CD4-positive, alpha-beta memory T cell (primary cell): ENCODE measurements at regions not wholly inside any gene's neighbourhood (a gene's known extent, or its start where the extent isn't known, plus 50 kb on each side); places are given as distances from the start of the nearest gene placed in this dataset.

Experiments
- CTCF ChIA-PET: fragments of 350-600 bp; sonication (Branson Sonifier 250); formaldehyde crosslinking; loops from one replicate; lab custom pipeline; 2021; ENCODE audit warnings: inconsistent platforms; ENCODE audit not compliant: partially characterized antibody; lab: Charles Lee
- POLR2A ChIA-PET: fragments of 350-600 bp; sonication (Branson Sonifier 250); formaldehyde crosslinking; loops from one replicate; lab custom pipeline; 2021; ENCODE audit not compliant: partially characterized antibody; lab: Charles Lee
- DNase-seq, 5 donors: peaks; one replicate each; pipeline versions ENCODE4 v3.0.0 to v3.0.0-alpha.2; 2020 to 2022; ENCODE audit warnings: mixed read lengths in 1 of 5
- H3K27ac ChIP-seq: one replicate; pipeline ENCODE4 v1.7.0; 2013; ENCODE audit warnings: low read depth, low read length
- H3K27me3 ChIP-seq: 2 replicates; pipeline ENCODE4 v1.7.0; 2013; ENCODE audit warnings: mild to moderate bottlenecking, low read length, moderate library complexity; ENCODE audit not compliant: insufficient read depth
- H3K36me3 ChIP-seq: 2 replicates; pipeline ENCODE4 v1.7.0; 2013; ENCODE audit warnings: mild to moderate bottlenecking, low read length, moderate library complexity; ENCODE audit not compliant: insufficient read depth
- H3K4me1 ChIP-seq: 2 replicates; pipeline ENCODE4 v1.7.0; 2013; ENCODE audit warnings: mild to moderate bottlenecking, low read length, moderate library complexity; ENCODE audit not compliant: insufficient read depth
- H3K4me3 ChIP-seq, 2 donors: one replicate each; pipeline ENCODE4 v1.7.0; 2013; ENCODE audit warnings: low read length in 2 of 2, mild to moderate bottlenecking in 1 of 2
- H3K9me3 ChIP-seq, 2 donors: one replicate each; pipeline ENCODE4 v1.7.0; 2013; ENCODE audit warnings: low read length in 2 of 2, control low read depth in 1 of 2; ENCODE audit not compliant: control insufficient read depth in 1 of 2
- H3K27ac Mint-ChIP-seq, 7 donors: one replicate each; pipeline ENCODE4 v1.8.0; 2020 to 2021; ENCODE audit warnings: mixed read lengths in 7 of 7, mild to moderate bottlenecking in 6 of 7, inconsistent platforms in 3 of 7, moderate library complexity in 3 of 7
- H3K27me3 Mint-ChIP-seq, 2 donors: one replicate each; pipeline ENCODE4 v1.8.0; 2020 to 2021; ENCODE audit warnings: mixed read lengths in 2 of 2
- H3K36me3 Mint-ChIP-seq, 2 donors: one replicate each; pipeline ENCODE4 v1.8.0; 2020 to 2021; ENCODE audit warnings: mixed read lengths in 2 of 2, inconsistent platforms in 1 of 2, mild to moderate bottlenecking in 1 of 2
- H3K4me1 Mint-ChIP-seq, 4 donors: one replicate each; pipeline ENCODE4 v1.8.0; 2020 to 2021; ENCODE audit warnings: mixed read lengths in 4 of 4, mild to moderate bottlenecking in 1 of 4
- H3K4me3 Mint-ChIP-seq, 8 donors: one replicate each; pipeline ENCODE4 v1.8.0; 2020 to 2021; ENCODE audit warnings: mixed read lengths in 8 of 8, mild to moderate bottlenecking in 7 of 8, moderate library complexity in 6 of 8, inconsistent platforms in 3 of 8
- H3K9me3 Mint-ChIP-seq, 8 donors: one replicate each; pipeline ENCODE4 v1.8.0; 2020 to 2021; ENCODE audit warnings: mixed read lengths in 8 of 8, mild to moderate bottlenecking in 5 of 8, inconsistent platforms in 3 of 8, moderate library complexity in 1 of 8
- intact Hi-C: fragments of 100-400 bp; cut with micrococcal nuclease; formaldehyde crosslinking; loops from one replicate; pipeline ENCODE4 v1.15.1; 2023

- no peaks in the 10 kb centered on the region for H3K27me3 Mint-ChIP-seq
- H3K27ac ChIP-seq = no peak overlapping the region
- no peaks in the 10 kb centered on the region for H3K4me1 ChIP-seq
- intact Hi-C loops = no loop called here
- no peak for DNase-seq
- no peaks in the 10 kb centered on the region for H3K9me3 ChIP-seq
- no peaks in the 10 kb centered on the region for H3K36me3 Mint-ChIP-seq
- no peak overlapping the region for H3K4me3 ChIP-seq
- ChIA-PET CTCF (no interaction called here), POLR2A (no interaction called here)
- no peaks in the 10 kb centered on the region for H3K27me3 ChIP-seq
- no peaks in the 10 kb centered on the region for H3K36me3 ChIP-seq
- H3K27ac Mint-ChIP-seq = no peak overlapping the region
- H3K4me1 Mint-ChIP-seq = no peaks in the 10 kb centered on the region
- peaks cover 2 to 19% (median 5%) of the 10 kb centered on the region in 8 donors for H3K9me3 Mint-ChIP-seq
- H3K4me3 Mint-ChIP-seq = peak overlapping the region in 1 of 8 donors; percentile 59
Measured at GRCh38 chr3:80807577-80807976, 953.9 kb downstream of the GBE1 start.

GRCh38 chr3:80806673-80807072 is 954.8 kb downstream of the GBE1 start:
- DNase-seq = no peak
- Mint-ChIP-seq H3K27ac (no peak overlapping the region), H3K27me3 (no peaks in the 10 kb centered on the region), H3K4me1 (no peaks in the 10 kb centered on the region), H3K36me3 (no peaks in the 10 kb centered on the region), H3K9me3 (peaks cover 3 to 23% (median 6%) of the 10 kb centered on the region in 8 donors), H3K4me3 (no peak overlapping the region)
- intact Hi-C loops = no loop called here
- Histone ChIP-seq H3K27ac (no peak overlapping the region), H3K4me3 (no peak overlapping the region), H3K9me3 (no peaks in the 10 kb centered on the region), H3K36me3 (no peaks in the 10 kb centered on the region), H3K4me1 (no peaks in the 10 kb centered on the region), H3K27me3 (no peaks in the 10 kb centered on the region)
- CTCF ChIA-PET = no interaction called here
- POLR2A ChIA-PET = no interaction called here

GRCh38 chr3:80788914-80789313 is 972.5 kb downstream of the GBE1 start:
- Mint-ChIP-seq H3K9me3 (peaks cover 0 to 17% (median 4%) of the 10 kb centered on the region in 8 donors), H3K27me3 (no peaks in the 10 kb centered on the region), H3K4me1 (no peaks in the 10 kb centered on the region), H3K36me3 (no peaks in the 10 kb centered on the region), H3K4me3 (no peak overlapping the region), H3K27ac (no peak overlapping the region)
- POLR2A ChIA-PET = no interaction called here
- Histone ChIP-seq H3K9me3 (peaks cover 0 to 3% of the 10 kb centered on the region in 2 donors), H3K4me1 (no peaks in the 10 kb centered on the region), H3K27me3 (no peaks in the 10 kb centered on the region), H3K4me3 (no peak overlapping the region), H3K36me3 (no peaks in the 10 kb centered on the region), H3K27ac (no peak overlapping the region)
- CTCF ChIA-PET = no interaction called here
- DNase-seq = no peak
- intact Hi-C loops = no loop called here

DNA sequence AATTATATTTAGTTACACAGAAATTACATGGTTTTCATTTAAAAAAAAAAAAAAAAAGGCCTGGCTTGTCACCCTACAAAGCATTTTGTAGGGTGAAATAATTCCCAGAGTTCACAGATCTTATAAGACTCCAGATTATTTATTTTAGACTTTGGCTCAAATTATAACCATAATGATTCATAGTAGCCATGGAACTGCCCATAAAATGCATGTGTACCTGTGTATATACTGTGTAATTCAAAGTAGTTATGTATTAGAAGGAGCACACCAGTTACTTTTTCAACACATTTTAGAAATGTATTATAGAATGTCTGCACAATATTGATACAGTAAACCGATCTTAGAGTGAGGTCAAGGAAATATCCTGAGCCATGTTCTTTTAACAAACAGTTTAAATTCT is 975.6 kb downstream of the GBE1 start:
- H3K27me3 Mint-ChIP-seq = no peaks in the 10 kb centered on the region
- no peaks in the 10 kb centered on the region for H3K36me3 ChIP-seq
- H3K9me3 ChIP-seq = no peaks in the 10 kb centered on the region
- H3K27ac Mint-ChIP-seq = no peak overlapping the region
- ChIA-PET CTCF (no interaction called here), POLR2A (no interaction called here)
- H3K36me3 Mint-ChIP-seq = no peaks in the 10 kb centered on the region
- no peak for DNase-seq
- intact Hi-C loops = no loop called here
- H3K9me3 Mint-ChIP-seq = peaks cover 0 to 30% (median 6%) of the 10 kb centered on the region in 8 donors
- H3K4me3 ChIP-seq = no peak overlapping the region
- H3K4me3 Mint-ChIP-seq = no peak overlapping the region
- H3K27me3 ChIP-seq = no peaks in the 10 kb centered on the region
- H3K27ac ChIP-seq = no peak overlapping the region
- H3K4me1 ChIP-seq = no peaks in the 10 kb centered on the region
- H3K4me1 Mint-ChIP-seq = no peaks in the 10 kb centered on the region

GRCh38 chr3:80785475-80785874 is 976.0 kb downstream of the GBE1 start:
- Mint-ChIP-seq H3K36me3 (no peaks in the 10 kb centered on the region), H3K27me3 (no peaks in the 10 kb centered on the region), H3K27ac (no peak overlapping the region), H3K9me3 (peaks cover 0 to 30% (median 6%) of the 10 kb centered on the region in 8 donors), H3K4me3 (no peak overlapping the region), H3K4me1 (no peaks in the 10 kb centered on the region)
- CTCF ChIA-PET = no interaction called here
- H3K4me3 ChIP-seq = no peak overlapping the region
- no peaks in the 10 kb centered on the region for H3K9me3 ChIP-seq
- no peaks in the 10 kb centered on the region for H3K36me3 ChIP-seq
- H3K27me3 ChIP-seq = no peaks in the 10 kb centered on the region
- no peaks in the 10 kb centered on the region for H3K4me1 ChIP-seq
- POLR2A ChIA-PET = no interaction called here
- intact Hi-C loops = no loop called here
- DNase-seq = no peak
- H3K27ac ChIP-seq = no peak overlapping the region

GRCh38 chr3:80771085-80771484 is 990.4 kb downstream of the GBE1 start:
- Histone ChIP-seq H3K36me3 (no peaks in the 10 kb centered on the region), H3K9me3 (no peaks in the 10 kb centered on the region), H3K4me3 (no peak overlapping the region), H3K27me3 (no peaks in the 10 kb centered on the region), H3K27ac (no peak overlapping the region), H3K4me1 (no peaks in the 10 kb centered on the region)
- intact Hi-C loops = no loop called here
- ChIA-PET CTCF (no interaction called here), POLR2A (no interaction called here)
- Mint-ChIP-seq H3K27me3 (no peaks in the 10 kb centered on the region), H3K9me3 (peaks cover 0 to 26% (median 5%) of the 10 kb centered on the region in 8 donors), H3K36me3 (no peaks in the 10 kb centered on the region), H3K4me3 (no peak overlapping the region), H3K27ac (peak overlapping the region in 1 of 7 donors; percentile 21), H3K4me1 (no peaks in the 10 kb centered on the region)
- peak in 1 of 5 donors; percentile 31 for DNase-seq

- ChIA-PET POLR2A (no interaction called here), CTCF (no interaction called here)
- DNase-seq = no peak
- Mint-ChIP-seq H3K4me1 (no peaks in the 10 kb centered on the region), H3K9me3 (peaks cover 0 to 26% (median 5%) of the 10 kb centered on the region in 8 donors), H3K4me3 (no peak overlapping the region), H3K36me3 (no peaks in the 10 kb centered on the region), H3K27ac (peak overlapping the region in 1 of 7 donors; percentile 21), H3K27me3 (no peaks in the 10 kb centered on the region)
- Histone ChIP-seq H3K36me3 (no peaks in the 10 kb centered on the region), H3K4me3 (no peak overlapping the region), H3K27ac (no peak overlapping the region), H3K27me3 (no peaks in the 10 kb centered on the region), H3K9me3 (no peaks in the 10 kb centered on the region), H3K4me1 (no peaks in the 10 kb centered on the region)
- intact Hi-C loops = no loop called here
Measured at GRCh38 chr3:80770106-80771074, 991.1 kb downstream of the GBE1 start.
